Spleen (tissue), 11 donors: ENCODE measurements at regions not wholly inside any gene's neighbourhood (a gene's known extent, or its start where the extent isn't known, plus 50 kb on each side); places are given as distances from the start of the nearest gene placed in this dataset.

Source experiments
- DNase-seq: peaks from one replicate; pipeline ENCODE4 v3.0.0-alpha.2; 2020
- H3K27ac ChIP-seq, 8 donors: fragments of 200-600 bp; sonication (generic) in 7 of 8; 1 replicate in 4 of 8; 2 replicates in 4 of 8; pipeline versions ENCODE4 v1.5.0 to v1.8.0; 2016 to 2021; ENCODE audit warnings: inconsistent platforms in 4 of 8, mild to moderate bottlenecking in 4 of 8, moderate library complexity in 1 of 8
- H3K27me3 ChIP-seq, 7 donors: fragments of 200-600 bp; sonication (generic) in 6 of 7; replicated peaks in 1 of 7; 1 replicate in 4 of 7; 2 replicates in 3 of 7; pipeline versions ENCODE4 v1.5.0 to v1.8.0; 2016 to 2021; ENCODE audit warnings: inconsistent platforms in 3 of 7, mild to moderate bottlenecking in 1 of 7
- H3K36me3 ChIP-seq, 6 donors: fragments of 200-600 bp; sonication (generic) in 5 of 6; 1 replicate in 4 of 6; 2 replicates in 2 of 6; pipeline versions ENCODE4 v1.5.0 to v1.8.0; 2016 to 2021; ENCODE audit warnings: inconsistent platforms in 2 of 6
- H3K4me1 ChIP-seq, 6 donors: fragments of 200-600 bp; sonication (generic) in 5 of 6; 1 replicate in 3 of 6; 2 replicates in 3 of 6; pipeline versions ENCODE4 v1.5.0 to v1.8.0; 2016 to 2021; ENCODE audit warnings: inconsistent platforms in 3 of 6
- H3K4me3 ChIP-seq, 8 donors: fragments of 200-600 bp; sonication (generic) in 7 of 8; 1 replicate in 4 of 8; 2 replicates in 4 of 8; pipeline versions ENCODE4 v1.5.0 to v1.8.0; 2016 to 2021; ENCODE audit warnings: inconsistent platforms in 4 of 8, mild to moderate bottlenecking in 4 of 8, moderate library complexity in 2 of 8
- H3K9me3 ChIP-seq, 8 donors: fragments of 200-600 bp; sonication (generic) in 7 of 8; 1 replicate in 4 of 8; 2 replicates in 4 of 8; pipeline versions ENCODE4 v1.5.0 to v1.8.0; 2016 to 2021; ENCODE audit warnings: inconsistent platforms in 4 of 8
- POLR2A ChIP-seq, 3 donors: fragments of 450-650 bp; IDR thresholded peaks; one replicate each; pipeline ENCODE4 v1.5.1; 2017; ENCODE audit warnings: antibody characterized with exemption in 3 of 3, mild to moderate bottlenecking in 1 of 3
- POLR2AphosphoS5 ChIP-seq, 3 donors: sonication (generic); formaldehyde crosslinking; IDR thresholded peaks; one replicate each; pipeline ENCODE4 v1.5.1; 2017; ENCODE audit warnings: antibody characterized with exemption in 3 of 3
- WGBS, 5 donors: extraction: QIAGEN DNeasy Blood & Tissue Kit in 3 of 5; methylation state at CpG; one replicate each; pipeline versions ENCODE4 v1.1.5 to v1.1.7; 2013 to 2018; 5-methylcytosine and 5-hydroxymethylcytosine counted together
- intact Hi-C: fragments of 100-400 bp; cut with DNase I; formaldehyde crosslinking; loops from one replicate; pipeline ENCODE4 v1.15.0; 2023; ENCODE audit warnings: low total_unique reads
- TF ChIP-seq, protein P1 (sequence below), 11 experiments: fragments of 200-600 bp in 7 of 11; fragments of 450-650 bp in 4 of 11; sonication (generic) in 4 of 11; IDR thresholded peaks in 8 of 11; conservative IDR thresholded peaks in 3 of 11; 1 replicate in 7 of 11; 2 replicates in 4 of 11; pipeline versions ENCODE4 v1.4.0 to v1.8.0; 2016 to 2021; ENCODE audit warnings: antibody characterized with exemption in 11 of 11, inconsistent platforms in 4 of 11, mild to moderate bottlenecking in 1 of 11
- donor health status: healthy with polysubstance abuse.
- donor health status: DM: no; HTN: no; CAD: no; lungs with moderate emphysema.
- donor health status: DM: no; HTN: no; CAD: no.
- donor health status: Bipolar disorder and iron deficiency.
- donor health status: healthy.
- donor health status: DM: no; HTN: no; CAD: no.
- donor health status: DM: yes; HTN: yes; CAD: no.

DNA sequence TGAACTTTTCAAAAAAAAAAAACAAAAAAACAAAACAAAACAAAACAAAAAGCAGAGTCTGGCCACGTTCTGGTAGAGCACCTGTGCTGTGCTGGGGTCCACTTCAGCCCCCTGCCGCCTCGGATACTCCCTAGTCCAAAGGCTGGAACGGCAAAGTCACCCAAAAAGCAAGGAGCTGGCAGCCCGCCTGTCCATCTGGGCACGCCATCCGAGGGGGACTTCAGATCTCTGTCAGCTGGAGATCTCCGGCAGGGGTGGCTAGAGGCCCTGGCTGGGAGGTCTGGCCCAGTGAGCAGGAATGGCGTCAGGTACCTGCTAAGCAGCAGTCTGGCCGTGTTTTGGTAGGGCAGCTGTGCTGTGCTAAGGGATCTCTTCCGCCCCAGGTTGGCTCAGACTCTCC lies 152.3 kb upstream of the ZNF516 start:
- 79 to 89% (median 83%) methylated on average over 8 to 11 of the region's 11 CpGs for WGBS, 5 donors
- Histone ChIP-seq H3K36me3 (no peaks in the 10 kb centered on the region), H3K9me3 (no peaks in the 10 kb centered on the region), H3K27ac (no peak overlapping the region), H3K27me3 (peaks cover 0 to 15% (median 0%) of the 10 kb centered on the region in 7 donors), H3K4me1 (no peaks in the 10 kb centered on the region), H3K4me3 (no peak overlapping the region)
- no peak for DNase-seq
- intact Hi-C loops = no loop called here
- TF ChIP-seq, protein P1, sequence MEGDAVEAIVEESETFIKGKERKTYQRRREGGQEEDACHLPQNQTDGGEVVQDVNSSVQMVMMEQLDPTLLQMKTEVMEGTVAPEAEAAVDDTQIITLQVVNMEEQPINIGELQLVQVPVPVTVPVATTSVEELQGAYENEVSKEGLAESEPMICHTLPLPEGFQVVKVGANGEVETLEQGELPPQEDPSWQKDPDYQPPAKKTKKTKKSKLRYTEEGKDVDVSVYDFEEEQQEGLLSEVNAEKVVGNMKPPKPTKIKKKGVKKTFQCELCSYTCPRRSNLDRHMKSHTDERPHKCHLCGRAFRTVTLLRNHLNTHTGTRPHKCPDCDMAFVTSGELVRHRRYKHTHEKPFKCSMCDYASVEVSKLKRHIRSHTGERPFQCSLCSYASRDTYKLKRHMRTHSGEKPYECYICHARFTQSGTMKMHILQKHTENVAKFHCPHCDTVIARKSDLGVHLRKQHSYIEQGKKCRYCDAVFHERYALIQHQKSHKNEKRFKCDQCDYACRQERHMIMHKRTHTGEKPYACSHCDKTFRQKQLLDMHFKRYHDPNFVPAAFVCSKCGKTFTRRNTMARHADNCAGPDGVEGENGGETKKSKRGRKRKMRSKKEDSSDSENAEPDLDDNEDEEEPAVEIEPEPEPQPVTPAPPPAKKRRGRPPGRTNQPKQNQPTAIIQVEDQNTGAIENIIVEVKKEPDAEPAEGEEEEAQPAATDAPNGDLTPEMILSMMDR (IDR thresholded peaks at IDR 0.05 in 8 of 11, conservative IDR thresholded peaks at IDR 0.05 in 3 of 11) = no peak
- TF ChIP-seq POLR2AphosphoS5 (IDR thresholded peaks at IDR 0.05) (no peak), POLR2A (IDR thresholded peaks at IDR 0.05) (no peak)

GRCh38 chr18:76644580-76644979 lies 149.5 kb upstream of the ZNF516 start:
- DNase-seq = no peak
- Histone ChIP-seq H3K27ac (no peak overlapping the region), H3K9me3 (no peaks in the 10 kb centered on the region), H3K36me3 (no peaks in the 10 kb centered on the region), H3K4me1 (no peaks in the 10 kb centered on the region), H3K27me3 (peaks cover 0 to 7% (median 0%) of the 10 kb centered on the region in 7 donors), H3K4me3 (no peak overlapping the region)
- intact Hi-C loops = no loop called here
- TF ChIP-seq POLR2AphosphoS5 (IDR thresholded peaks at IDR 0.05) (no peak), POLR2A (IDR thresholded peaks at IDR 0.05) (no peak)
- TF ChIP-seq, protein P1 (IDR thresholded peaks at IDR 0.05 in 8 of 11, conservative IDR thresholded peaks at IDR 0.05 in 3 of 11) = no peak
- WGBS, 5 donors = 80 to 92% (median 89%) methylated on average over 10 to 13 of the region's 13 CpGs

DNA sequence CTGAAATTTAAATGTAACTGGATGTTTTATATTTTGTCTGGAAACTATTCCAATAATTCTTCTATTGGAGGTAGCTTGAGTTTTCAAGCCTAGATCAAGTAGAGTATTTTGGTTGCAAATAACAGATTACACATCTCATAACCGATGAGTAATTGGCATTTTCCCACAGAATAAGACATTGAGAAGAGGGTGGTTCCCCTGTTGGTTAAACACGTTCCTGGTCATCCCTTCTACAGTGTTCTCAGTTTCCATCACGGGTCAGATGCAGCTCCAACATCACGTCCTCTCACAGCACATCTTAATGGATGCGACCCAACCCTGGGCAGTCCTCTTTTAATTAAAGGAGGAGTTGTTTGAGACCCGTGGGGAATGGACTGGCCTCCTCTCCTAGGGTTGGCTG lies 149.0 kb upstream of the ZNF516 start:
- no peaks in the 10 kb centered on the region for H3K9me3 ChIP-seq
- H3K27ac ChIP-seq = no peak overlapping the region
- H3K4me1 ChIP-seq = no peaks in the 10 kb centered on the region
- TF ChIP-seq POLR2AphosphoS5 (IDR thresholded peaks at IDR 0.05) = no peak
- no peak overlapping the region for H3K4me3 ChIP-seq
- 72 to 88% (median 84%) methylated on average over 6 of the region's 6 CpGs for WGBS, 5 donors
- intact Hi-C loops = no loop called here
- H3K36me3 ChIP-seq = no peaks in the 10 kb centered on the region
- peaks cover 0 to 7% (median 0%) of the 10 kb centered on the region in 7 donors for H3K27me3 ChIP-seq
- no peak for DNase-seq

GRCh38 chr18:76643199-76643598 lies 148.2 kb upstream of the ZNF516 start:
- no peak overlapping the region for H3K27ac ChIP-seq
- DNase-seq = no peak
- H3K27me3 ChIP-seq = peaks cover 0 to 10% (median 0%) of the 10 kb centered on the region in 7 donors
- TF ChIP-seq POLR2A (IDR thresholded peaks at IDR 0.05) (no peak), POLR2AphosphoS5 (IDR thresholded peaks at IDR 0.05) (no peak)
- TF ChIP-seq, protein P1 (IDR thresholded peaks at IDR 0.05 in 8 of 11, conservative IDR thresholded peaks at IDR 0.05 in 3 of 11) = no peak
- intact Hi-C loops = no loop called here
- WGBS, 5 donors = 59 to 87% (median 74%) methylated on average over 2 of the region's 2 CpGs
- H3K9me3 ChIP-seq = no peaks in the 10 kb centered on the region
- H3K36me3 ChIP-seq = no peaks in the 10 kb centered on the region
- H3K4me1 ChIP-seq = no peaks in the 10 kb centered on the region
- H3K4me3 ChIP-seq = no peak overlapping the region

DNA sequence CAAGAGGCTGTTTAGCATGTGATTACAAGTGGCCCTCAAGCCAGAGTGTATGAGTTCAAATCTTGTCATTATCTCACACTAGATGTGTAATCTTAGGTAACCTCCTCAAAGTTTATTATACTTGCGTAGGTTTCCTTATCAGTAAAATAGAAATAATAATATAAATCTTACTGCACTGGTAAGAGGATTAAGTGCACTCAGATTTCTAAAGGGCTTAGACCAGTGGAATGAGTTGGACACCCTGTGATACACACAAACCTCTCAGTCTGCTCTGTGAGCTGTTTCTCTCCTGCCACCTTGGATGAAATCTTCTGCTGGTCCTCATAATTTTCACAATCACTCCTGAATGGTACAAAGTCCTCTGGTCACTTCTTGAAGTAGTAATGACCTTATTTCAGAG lies 145.4 kb upstream of the ZNF516 start:
- 83 to 98% (median 94%) methylated on average over 1 of the region's 1 CpG for WGBS, 5 donors
- no peak overlapping the region for H3K4me3 ChIP-seq
- DNase-seq = no peak
- peaks cover 0 to 8% (median 0%) of the 10 kb centered on the region in 7 donors for H3K27me3 ChIP-seq
- TF ChIP-seq POLR2AphosphoS5 (IDR thresholded peaks at IDR 0.05) (no peak), POLR2A (IDR thresholded peaks at IDR 0.05) (no peak)
- TF ChIP-seq, protein P1 (IDR thresholded peaks at IDR 0.05 in 8 of 11, conservative IDR thresholded peaks at IDR 0.05 in 3 of 11) = no peak
- H3K27ac ChIP-seq = no peak overlapping the region
- intact Hi-C loops = no loop called here
- H3K4me1 ChIP-seq = no peaks in the 10 kb centered on the region
- no peaks in the 10 kb centered on the region for H3K36me3 ChIP-seq
- H3K9me3 ChIP-seq = no peaks in the 10 kb centered on the region
